SK-MEL-5 (cell line): ENCODE measurements at regions not wholly inside any gene's neighbourhood (a gene's known extent, or its start where the extent isn't known, plus 50 kb on each side); places are given as distances from the start of the nearest gene placed in this dataset.

Source experiments
- DNase-seq: peaks from one replicate; pipeline ENCODE4 v3.0.0-alpha.2; 2016; ENCODE audit warnings: low read depth, low spot score
- in situ Hi-C: cut with HindIII; loops from 2 replicates; pipeline ENCODE4 v1.10.0; 2016; ENCODE audit warnings: low sequenced_read_pairs, high pct_unique_total_duplicates, low pct_unique_long_range_greater_than_20kb

DNA sequence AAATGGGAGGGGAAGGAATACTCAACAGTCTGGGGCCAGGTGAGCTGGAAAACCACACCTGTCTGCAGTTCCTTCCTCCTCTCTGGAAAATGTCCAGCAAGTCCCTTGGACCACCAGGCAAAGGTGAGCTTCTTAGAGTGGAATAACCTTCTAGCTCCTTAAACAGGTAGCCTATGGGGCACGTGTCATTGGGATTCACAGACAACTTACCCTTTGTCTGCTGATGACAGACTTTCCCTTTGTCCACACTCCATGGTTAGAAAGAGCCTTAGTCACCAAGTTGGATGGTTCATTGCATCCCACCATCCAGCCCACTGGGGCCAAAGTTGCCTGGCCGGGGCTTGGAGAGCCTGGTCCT is 98.0 kb upstream of the ITGA6 start:
- in situ Hi-C loops, result no loop called here
- no peak for DNase-seq

DNA sequence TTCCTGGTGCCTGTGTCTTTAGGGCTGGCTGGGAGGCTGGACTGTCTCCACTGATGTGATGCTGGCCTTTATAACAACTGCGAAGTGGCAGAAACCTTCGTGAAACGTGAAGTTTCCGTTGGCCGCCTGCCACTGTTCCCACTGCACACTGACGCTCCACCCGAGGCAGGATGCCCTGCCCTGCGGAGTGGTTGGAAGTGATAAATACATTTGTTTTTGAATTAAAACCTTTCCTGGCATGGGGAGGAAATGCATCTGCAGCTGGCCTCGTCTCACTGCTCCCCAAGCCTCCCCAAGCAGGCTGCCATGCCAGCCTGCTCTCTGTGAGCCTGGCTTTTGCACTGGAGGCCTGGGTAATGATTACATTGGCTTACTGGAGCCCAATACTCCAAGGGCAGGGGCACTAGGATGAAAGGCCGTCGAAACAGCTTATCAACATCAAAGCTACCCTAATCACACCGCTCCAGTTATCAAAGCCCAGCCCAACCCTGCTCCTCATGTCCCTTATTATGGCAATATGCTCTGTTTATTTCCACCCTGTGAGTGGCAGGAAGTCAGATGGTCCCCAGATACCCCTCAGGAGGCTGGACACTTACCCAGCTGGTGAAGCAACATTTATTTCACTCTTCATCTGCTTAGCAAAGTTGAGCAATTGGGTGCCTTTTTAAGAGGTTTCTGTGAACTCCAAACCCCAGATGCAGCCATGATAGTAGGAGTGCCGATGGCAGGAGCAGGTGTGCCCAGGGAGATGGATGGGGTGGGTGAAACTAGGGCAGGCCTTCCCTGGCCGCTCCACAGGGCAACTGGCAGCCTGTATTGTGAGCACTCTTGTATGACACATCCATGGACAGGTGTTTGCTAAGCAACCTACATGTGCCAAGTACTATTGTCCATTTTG is 97.4 kb upstream of the ITGA6 start:
- in situ Hi-C loops, result no loop called here
- no peak for DNase-seq

DNA sequence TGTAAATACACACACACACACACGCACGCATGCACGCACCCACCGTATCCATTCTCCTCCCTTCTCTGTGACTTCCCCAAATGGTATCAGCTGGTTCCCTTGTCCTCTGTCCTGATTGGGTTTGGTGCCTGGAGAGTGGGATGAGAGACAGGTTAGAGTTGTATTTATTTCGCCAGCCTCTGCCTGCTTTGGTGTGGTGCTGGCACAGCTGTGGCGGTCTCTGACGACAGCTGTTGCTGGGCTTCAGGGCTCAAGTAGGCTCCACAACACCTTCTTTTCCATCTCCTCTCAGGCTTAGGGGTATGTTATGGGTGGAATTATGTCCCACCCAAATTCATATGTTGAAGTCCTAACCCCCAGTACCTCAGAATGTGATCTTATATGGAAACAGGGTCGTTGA is 94.9 kb upstream of the ITGA6 start:
- no peak for DNase-seq
- in situ Hi-C loops, result no loop called here

DNA sequence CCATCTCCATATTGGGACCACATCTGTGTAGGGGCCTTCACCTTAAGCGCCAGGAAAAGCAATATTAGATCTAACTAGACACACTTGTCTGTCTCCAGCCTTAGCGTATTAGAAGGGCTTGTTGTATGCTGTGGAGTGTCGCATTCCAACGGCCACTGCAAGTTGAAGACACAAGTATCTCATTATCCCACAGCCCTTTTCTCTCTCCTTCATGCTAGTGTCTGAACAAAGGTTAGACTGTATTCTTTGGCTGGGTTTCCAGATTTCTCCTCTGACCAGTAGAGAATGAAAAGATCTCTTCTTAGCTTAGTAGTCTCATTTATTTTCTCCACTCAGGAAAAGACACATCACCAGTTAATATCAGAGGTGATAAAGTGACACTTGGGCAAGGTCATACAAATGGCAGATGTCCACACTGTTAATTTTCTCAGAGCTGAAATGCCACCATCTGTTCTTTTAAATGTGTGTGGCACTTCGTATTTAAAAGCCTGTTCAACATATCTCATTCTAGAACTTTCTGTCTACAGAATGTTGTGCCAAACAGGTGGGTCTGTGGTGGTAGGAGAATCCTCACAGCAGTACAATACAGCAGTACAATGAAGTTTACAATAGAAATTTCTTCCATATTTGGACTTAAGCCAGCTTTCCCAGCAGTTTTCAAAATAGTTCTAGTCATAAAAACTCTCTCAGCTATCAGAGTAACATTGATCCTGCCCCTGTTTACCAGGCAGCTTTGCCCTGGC is 94.0 kb upstream of the ITGA6 start:
- in situ Hi-C loops, result no loop called here
- DNase-seq, result peak; percentile 96

DNA sequence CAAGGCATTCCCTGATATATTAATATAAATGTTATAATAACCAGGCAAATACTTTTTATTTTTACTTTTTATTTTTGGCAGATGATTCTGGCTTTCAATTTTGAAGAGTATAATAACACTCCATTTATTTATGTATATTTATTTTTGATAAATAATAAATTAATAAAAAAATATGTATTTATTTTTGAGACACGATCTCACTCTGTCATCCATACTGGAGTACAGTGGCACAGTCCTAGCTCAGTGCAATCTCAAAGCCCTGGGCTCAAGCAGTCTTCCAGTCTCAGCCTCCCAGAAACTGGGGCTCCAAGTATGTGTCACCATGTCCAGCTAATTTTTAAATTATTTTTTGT is 93.4 kb upstream of the ITGA6 start:
- in situ Hi-C loops, result no loop called here
- no peak for DNase-seq

DNA sequence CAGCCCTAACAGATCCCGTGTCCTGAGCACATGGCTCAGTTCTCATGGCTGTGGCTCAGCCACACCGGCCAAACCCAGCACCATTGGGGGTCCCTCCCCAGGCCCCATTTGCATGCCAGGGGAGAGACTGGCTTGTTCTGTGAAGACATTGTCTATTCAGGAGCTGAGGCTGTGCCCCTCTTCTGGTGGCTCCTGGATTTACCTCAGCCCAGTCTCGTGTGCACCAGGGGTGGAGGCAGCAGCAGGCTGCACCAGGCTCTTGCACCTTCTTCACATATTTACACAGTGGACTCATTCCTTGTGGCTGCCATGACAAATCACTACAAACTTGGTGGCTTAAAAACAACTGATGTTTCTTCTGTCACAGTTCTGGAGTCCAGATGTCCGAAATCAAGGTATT is 92.4 kb upstream of the ITGA6 start:
- peak; percentile 9 for DNase-seq
- in situ Hi-C loops, result no loop called here

DNA sequence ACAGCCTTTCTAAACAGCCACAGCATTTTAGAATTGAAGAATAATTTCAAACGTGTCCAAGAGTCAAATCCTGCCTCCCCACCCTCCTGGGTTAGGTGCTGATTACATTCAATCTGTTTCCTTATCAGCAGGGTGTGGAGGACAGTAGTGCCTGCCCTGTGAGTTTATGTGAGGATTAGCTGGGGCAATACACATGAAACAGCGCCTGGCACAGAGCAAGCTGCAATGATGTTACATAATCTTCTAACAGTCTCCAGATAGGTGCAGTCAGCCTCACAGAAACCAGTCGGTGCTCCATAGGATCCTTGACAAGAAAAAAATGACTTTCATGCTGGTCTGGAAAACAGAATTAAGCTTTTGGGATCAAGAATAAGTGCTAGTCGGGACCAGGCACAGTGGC is 91.7 kb upstream of the ITGA6 start:
- in situ Hi-C loops, result no loop called here
- DNase-seq, result no peak

DNA sequence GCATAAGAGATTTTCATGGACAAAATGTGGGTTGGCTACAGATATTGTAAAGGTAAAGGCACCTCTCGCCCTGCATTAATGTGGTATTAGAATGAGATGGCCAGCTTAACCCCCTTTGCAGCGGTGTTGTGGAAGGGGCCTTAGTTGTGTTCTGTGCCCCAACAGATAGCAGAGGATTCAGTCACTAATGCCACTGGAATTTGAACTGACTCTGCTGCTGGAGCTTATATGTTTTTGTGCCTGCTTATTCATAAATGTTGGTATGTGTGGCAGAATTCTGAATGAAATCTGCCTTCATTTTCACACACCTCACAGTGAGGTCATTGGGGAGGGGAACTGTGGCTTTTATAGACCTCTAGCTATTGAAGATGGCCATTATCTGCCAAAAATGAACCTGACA is 90.7 kb upstream of the ITGA6 start:
- in situ Hi-C loops, result no loop called here
- no peak for DNase-seq

DNA sequence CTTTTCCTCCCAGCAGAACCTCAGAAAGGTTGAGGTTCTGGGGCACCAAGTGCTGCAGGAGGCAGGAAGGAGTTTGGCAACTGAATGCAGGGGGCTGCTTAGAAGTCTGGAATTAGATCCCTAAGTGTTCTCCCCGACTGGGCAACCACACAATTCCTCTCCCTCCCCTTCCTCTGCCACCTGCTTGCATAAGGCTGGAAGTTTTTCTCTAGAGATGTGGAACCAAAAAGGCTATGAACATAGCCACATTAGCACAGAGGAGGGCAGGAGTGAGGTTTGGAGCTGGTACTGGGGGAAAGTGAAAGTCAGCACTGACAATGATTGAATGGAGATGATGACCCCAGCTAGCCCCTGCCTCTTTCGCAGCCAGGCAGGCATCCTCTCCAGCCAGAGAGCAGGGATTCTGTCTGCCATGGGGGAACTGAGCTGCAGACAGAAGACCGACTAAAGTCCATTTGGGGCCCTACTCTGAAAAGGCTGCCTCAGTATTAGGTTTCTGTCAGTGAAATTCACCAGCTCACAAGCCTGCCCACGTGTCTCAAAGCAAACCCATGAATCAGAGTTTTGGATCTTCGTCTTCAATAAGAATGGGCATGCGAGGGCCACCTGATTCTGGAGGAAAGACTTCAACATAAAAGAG is 87.9 kb upstream of the ITGA6 start:
- DNase-seq, result peak; percentile 37
- in situ Hi-C loops, result no loop called here

DNA sequence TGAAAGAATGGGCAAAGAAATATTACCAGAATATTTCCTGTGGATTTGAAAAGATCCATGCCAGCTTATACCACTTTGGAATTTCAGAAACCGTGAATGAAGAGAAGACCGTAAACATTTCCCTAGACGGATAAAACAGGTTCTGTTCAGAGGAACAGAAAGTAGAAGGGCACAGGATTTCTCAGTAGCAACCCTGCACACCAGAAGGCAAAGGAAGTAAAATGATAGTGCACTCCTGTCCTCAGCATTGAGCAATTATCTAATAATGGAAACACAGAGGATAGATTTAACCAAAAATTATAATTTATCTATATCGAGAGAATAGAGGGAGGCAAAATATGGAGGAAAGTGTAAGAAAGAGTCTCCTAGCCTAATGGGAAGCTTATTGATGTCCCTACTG is 87.0 kb upstream of the ITGA6 start:
- DNase-seq, result no peak
- in situ Hi-C loops, result no loop called here

DNA sequence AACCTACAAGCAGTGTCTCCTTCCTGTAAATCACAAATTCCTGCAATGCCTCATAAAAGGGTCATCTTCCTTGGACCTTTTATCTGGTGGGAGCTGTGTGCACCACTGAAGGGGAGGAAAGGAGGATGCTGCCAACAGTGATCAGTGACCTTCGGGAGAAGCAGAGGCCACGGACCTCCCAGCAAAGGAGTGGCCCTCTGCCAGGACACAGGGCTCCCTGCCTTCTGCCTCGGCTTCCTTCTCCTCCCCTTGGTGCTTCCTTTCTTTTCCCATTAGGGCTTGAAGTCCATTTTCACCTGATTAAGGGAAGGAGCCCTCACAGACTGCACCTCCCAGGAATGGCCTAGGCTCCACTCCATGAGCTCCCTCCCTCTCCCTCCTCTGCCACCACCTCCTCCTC is 85.3 kb upstream of the ITGA6 start:
- in situ Hi-C loops, result no loop called here
- no peak for DNase-seq

DNA sequence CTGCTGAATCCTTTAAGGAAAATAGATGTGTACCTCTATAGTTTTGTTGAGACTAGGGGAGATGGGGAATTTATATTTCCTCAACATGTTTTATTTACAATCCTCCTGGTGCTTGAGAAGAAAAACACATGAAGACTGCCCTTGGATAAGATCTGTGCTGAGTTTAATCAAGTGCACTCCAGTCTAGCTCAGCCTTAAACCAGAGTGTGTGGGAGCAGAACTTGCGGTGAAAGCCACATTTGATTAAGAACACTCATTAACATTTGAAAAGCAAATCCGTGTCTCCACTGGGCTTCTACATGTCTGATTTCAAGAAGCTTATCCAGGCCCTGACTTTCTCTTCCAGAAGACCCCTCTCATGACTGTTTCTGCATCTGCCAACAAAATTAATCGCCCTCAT is 84.8 kb upstream of the ITGA6 start:
- in situ Hi-C loops, result no loop called here
- no peak for DNase-seq

DNA sequence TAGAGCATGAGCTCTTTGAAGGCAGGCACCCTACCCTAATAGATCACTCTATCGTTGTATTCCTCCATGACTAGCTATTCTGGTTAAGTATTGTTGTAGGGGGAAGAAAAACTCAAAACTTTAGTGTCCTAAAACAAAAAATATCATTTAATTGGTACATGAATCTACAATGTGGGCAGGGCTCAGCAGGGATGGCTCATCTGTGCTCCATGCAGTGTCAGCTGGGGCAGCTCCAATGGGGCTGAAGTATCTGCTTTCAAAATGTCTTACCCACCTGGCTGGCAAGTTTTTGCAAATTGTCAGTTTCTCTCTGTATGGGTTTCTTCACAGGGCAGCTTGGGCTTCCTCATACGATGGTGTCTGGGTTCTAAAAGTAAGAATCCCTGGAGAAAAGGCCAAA is 83.2 kb upstream of the ITGA6 start:
- no peak for DNase-seq
- in situ Hi-C loops, result no loop called here

DNA sequence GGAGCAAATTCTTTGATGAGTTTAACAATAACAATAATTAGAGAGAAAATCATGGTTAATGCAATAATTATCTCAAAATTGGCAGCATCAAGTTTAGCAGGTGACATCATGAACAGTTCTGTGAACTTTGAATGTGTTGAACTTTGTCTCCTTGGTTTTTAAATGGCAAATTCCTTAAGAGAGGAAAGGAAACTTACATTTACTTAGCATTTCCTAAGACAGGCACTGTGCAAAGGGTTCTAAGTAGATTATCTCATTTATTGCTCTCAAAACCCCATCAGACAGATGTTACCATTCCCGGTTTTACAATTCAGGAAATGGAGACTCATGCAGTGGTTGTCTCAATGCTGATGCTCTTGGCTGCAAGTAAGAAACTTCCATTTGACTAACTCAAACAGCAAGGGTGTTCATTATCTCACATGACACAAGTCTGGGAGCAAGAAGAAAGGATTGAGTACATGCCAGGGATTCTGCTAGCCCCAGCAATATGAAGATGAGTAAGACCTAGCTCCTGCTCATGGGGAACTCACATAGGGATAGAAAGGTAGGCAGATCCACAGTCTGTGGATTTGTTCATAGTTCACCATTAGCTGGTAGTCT is 81.3 kb upstream of the ITGA6 start:
- in situ Hi-C loops, result no loop called here
- no peak for DNase-seq

DNA sequence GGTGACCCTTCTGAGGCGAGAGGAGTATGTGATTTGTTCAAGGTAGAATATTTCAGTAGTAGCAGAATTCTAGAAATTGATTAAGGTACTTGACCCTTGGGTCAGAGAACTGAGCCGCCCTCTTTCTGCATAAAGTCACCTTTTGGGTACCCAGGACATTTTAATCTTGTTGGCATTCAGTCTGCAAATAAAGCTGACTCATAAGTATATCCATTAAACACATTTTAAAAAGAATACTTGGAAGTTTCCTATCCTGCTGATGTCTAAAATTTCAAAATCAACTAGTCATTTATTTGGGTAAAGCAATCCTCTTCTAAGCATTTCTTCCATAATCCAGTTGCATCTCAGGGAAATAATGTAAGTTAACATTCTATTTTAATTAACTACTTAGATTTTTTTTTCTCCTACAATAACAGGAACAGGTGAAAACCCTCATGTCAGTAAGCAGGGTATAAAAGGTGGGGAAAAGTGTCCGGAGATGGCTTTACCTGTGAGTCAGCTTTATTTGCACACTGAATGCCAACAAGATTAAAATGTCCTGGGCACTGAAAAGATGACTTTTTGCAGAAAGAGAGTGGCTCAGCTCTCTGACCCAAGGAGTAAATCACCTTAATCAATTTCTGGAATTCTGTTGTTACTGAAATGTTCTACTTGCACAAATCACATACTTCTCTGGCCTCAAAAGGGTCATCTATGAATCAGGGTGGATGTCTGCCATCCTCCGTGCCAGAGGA is 78.7 kb upstream of the ITGA6 start:
- DNase-seq, result no peak
- in situ Hi-C loops, result no loop called here

DNA sequence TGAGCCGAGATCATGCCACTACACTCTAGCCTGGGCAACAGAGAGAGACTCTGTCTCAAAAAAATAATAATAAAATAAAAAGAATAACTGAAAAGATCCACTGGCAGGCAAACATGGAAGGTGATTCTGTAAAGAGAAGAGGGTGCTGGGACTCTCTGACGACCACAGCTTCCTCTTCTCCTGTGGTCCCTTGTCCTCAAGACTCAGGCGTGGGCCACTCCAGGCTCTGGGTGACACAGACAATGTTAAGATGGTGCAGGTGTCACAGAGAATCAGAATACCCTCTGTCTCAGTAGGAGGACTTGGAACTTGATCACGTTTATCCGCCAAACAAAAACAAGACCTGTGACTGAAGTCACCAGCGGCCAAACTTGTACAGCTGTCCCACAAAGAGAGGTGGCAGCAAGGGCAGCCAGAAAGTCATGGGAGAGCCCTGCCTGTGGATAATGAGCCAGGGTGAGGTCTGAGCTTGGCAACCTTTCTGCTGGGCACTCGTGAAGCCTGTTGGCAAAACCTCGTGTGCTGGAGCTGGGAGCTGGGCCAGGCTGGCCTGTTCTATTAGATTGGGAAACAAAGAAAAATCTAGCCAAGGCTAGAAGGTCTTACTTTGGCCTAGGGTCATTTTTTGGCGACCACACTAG is 76.4 kb upstream of the ITGA6 start:
- DNase-seq, result no peak
- in situ Hi-C loops, result no loop called here

DNA sequence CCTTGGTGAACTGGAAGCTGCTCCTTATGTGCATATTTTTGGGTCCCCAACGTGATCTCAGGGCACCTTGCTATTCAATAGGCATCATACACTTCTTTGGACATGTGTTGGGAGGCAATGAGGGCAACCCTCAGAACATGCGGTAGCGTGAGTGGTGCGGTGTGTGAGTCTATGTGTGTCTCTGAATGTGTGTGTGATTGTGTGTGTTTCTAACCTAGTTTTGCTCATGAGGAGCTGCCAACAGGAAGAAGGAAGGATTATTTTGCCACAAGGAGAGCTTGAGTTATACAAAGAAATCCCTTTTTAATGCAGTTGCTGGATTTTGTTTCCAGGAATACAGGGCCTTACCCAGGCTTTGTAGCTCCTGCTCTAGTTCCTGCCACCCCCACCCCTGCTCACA is 75.8 kb upstream of the ITGA6 start:
- DNase-seq, result no peak
- in situ Hi-C loops, result no loop called here
